Panc1 (cell line): ENCODE measurements at regions not wholly inside any gene's neighbourhood (a gene's known extent, or its start where the extent isn't known, plus 50 kb on each side); places are given as distances from the start of the nearest gene placed in this dataset.
"Not testable (repeated sequence)": the region's sequence is repeated elsewhere in the genome, so short reads cannot be mapped to it uniquely, and the experiment has no call there.

Experiments
- ATAC-seq: fragments of 200-7000 bp; cut with Tn5 transposase; 2 replicates; pipeline ENCODE4 v1.9.1; 2020; ENCODE audit warnings: mild to moderate bottlenecking, moderate library complexity
- BruUV-seq: library from RNA; stranded (reverse); fragments of 400-500 nt; replicated peaks from 2 replicates; lab custom pipeline; 2021; lab: Mats Ljungman, UMichigan
- CTCF ChIA-PET: fragments of 300-600 bp; sonication (Branson Sonifier 250); formaldehyde crosslinking; loops from one replicate; lab custom pipeline; 2022; ENCODE audit warnings: antibody characterized with exemption; lab: Charles Lee
- POLR2A ChIA-PET: fragments of 300-600 bp; sonication (Branson Sonifier 250); formaldehyde crosslinking; loops from one replicate; lab custom pipeline; 2022; ENCODE audit warnings: antibody characterized with exemption; lab: Charles Lee
- DNase-seq: peaks from one replicate; pipeline ENCODE4 v3.0.0-alpha.2; 2010; ENCODE audit warnings: low read depth, low spot score
- H3K27ac ChIP-seq: 2 replicates; pipeline ENCODE4 v1.5.1; 2011; ENCODE audit warnings: mild to moderate bottlenecking, low read length, inconsistent platforms
- H3K27me3 ChIP-seq: fragments of 200-500 bp; sonication (Bioruptor generic); 2 replicates; pipeline ENCODE4 v1.6.0; 2014; ENCODE audit warnings: low read length, inconsistent platforms; ENCODE audit not compliant: control insufficient read depth, insufficient read depth
- H3K36me3 ChIP-seq: fragments of 200-500 bp; sonication (Bioruptor generic); 2 replicates; pipeline ENCODE4 v1.5.1; 2014; ENCODE audit warnings: inconsistent platforms, mild to moderate bottlenecking, low read length, moderate library complexity; ENCODE audit not compliant: control insufficient read depth, insufficient read depth
- H3K4me1 ChIP-seq: 2 replicates; pipeline ENCODE4 v1.5.1; 2011; ENCODE audit warnings: inconsistent platforms, mild to moderate bottlenecking, low read length, moderate library complexity; ENCODE audit not compliant: control insufficient read depth, insufficient read depth
- H3K4me3 ChIP-seq, 2 experiments: 2 replicates each; pipeline ENCODE4 v1.5.1; 2011 to 2012; ENCODE audit warnings: low read depth in 2 of 2, low read length in 2 of 2, mild to moderate bottlenecking in 2 of 2, inconsistent platforms in 1 of 2, moderate library complexity in 1 of 2
- H3K9me3 ChIP-seq: fragments of 200-500 bp; sonication (Bioruptor generic); 2 replicates; pipeline ENCODE4 v1.5.1; 2014; ENCODE audit warnings: low read depth, mild to moderate bottlenecking, inconsistent platforms, low read length, moderate library complexity; ENCODE audit not compliant: control insufficient read depth, insufficient read depth
- CTCF ChIP-seq: fragments of 450-650 bp; IDR thresholded peaks from 2 replicates; pipeline ENCODE4 v1.5.1; 2017; ENCODE audit warnings: mild to moderate bottlenecking
- POLR2AphosphoS5 ChIP-seq: IDR thresholded peaks from 2 replicates; pipeline ENCODE4 v1.6.1; 2012; ENCODE audit warnings: mild to moderate bottlenecking, low read depth, low read length, moderate library complexity
- REST ChIP-seq, 2 experiments: IDR thresholded peaks; 2 replicates each; pipeline ENCODE4 v1.6.1; 2011 to 2012; ENCODE audit warnings: low read depth in 2 of 2, control low read depth in 1 of 2, low read length in 1 of 2, mild to moderate bottlenecking in 1 of 2, moderate library complexity in 1 of 2; ENCODE audit not compliant: insufficient read depth in 1 of 2
- SIN3A ChIP-seq: IDR thresholded peaks from 2 replicates; pipeline ENCODE4 v1.6.1; 2012; ENCODE audit warnings: low read depth, mild to moderate bottlenecking, low read length, moderate library complexity, borderline replicate concordance; ENCODE audit not compliant: insufficient read depth
- TCF7L2 ChIP-seq: IDR thresholded peaks from 2 replicates; pipeline ENCODE4 v1.6.1; 2011; ENCODE audit warnings: mild to moderate bottlenecking, low read depth, low read length, inconsistent platforms
- in situ Hi-C: cut with HindIII; loops from 2 replicates; pipeline ENCODE4 v1.10.0; 2016; ENCODE audit warnings: low sequenced_read_pairs, low pct_unique_long_range_greater_than_20kb
- intact Hi-C: fragments of 100-400 bp; cut with micrococcal nuclease; formaldehyde crosslinking; loops from one replicate; pipeline ENCODE4 v1.10.0; 2022; ENCODE audit not compliant: unreplicated experiment

- Histone ChIP-seq H3K9me3 (no peaks in the 10 kb centered on the region), H3K27ac (no peak overlapping the region), H3K4me3 (no peak overlapping the region), H3K4me1 (no peaks in the 10 kb centered on the region), H3K36me3 (no peaks in the 10 kb centered on the region), H3K27me3 (peaks cover 2% of the 10 kb centered on the region; the same call in 1 of the 2 replicates)
- no peak for TF ChIP-seq CTCF
- TF ChIP-seq SIN3A: no peak
- no peak for TF ChIP-seq REST (IDR thresholded peaks at IDR 0.05; ENCODE audit: insufficient read depth in 1 of 2, low read depth in 2 of 2, low read length in 1 of 2)
- TF ChIP-seq TCF7L2: no peak
- TF ChIP-seq POLR2AphosphoS5: no peak
- POLR2A ChIA-PET: no interaction called here
- ATAC-seq (no peak), DNase-seq (no peak)
- in situ Hi-C loops: no loop called here
- CTCF ChIA-PET: interaction anchor here (1.2 kb wide), 1 partner anchor 224 kb away, joined by 3 read pairs; no protein-coding TSS in a partner anchor
- intact Hi-C loops: no loop called here
- BruUV-seq: no TSS peak
Measured at GRCh38 chr2:239797316-239797715, 227.8 kb downstream of the NDUFA10 start.

GRCh38 chr2:239795761-239796160 lies 229.4 kb downstream of the NDUFA10 start:
- in situ Hi-C loops, H3K9me3 ChIP-seq, intact Hi-C loops, CTCF ChIA-PET, POLR2A ChIA-PET, DNase-seq, H3K27ac ChIP-seq, H3K27me3 ChIP-seq, H3K36me3 ChIP-seq, H3K4me1 ChIP-seq, BruUV-seq, H3K4me3 ChIP-seq, ATAC-seq: not testable (repeated sequence)

GRCh38 chr2:239793836-239794235 lies 231.3 kb downstream of the NDUFA10 start:
- intact Hi-C loops: no loop called here
- Histone ChIP-seq H3K9me3 (no peaks in the 10 kb centered on the region), H3K4me3 (no peak overlapping the region), H3K4me1 (no peaks in the 10 kb centered on the region), H3K36me3 (no peaks in the 10 kb centered on the region), H3K27me3 (peaks cover 2% of the 10 kb centered on the region; the same call in 1 of the 2 replicates), H3K27ac (no peak overlapping the region)
- CTCF ChIA-PET: no interaction called here
- DNase-seq (no peak), ATAC-seq (no peak)
- POLR2A ChIA-PET: no interaction called here
- in situ Hi-C loops: no loop called here
- no TSS peak for BruUV-seq
- TF ChIP-seq TCF7L2 (no peak), POLR2AphosphoS5 (no peak), REST (IDR thresholded peaks at IDR 0.05; ENCODE audit: insufficient read depth in 1 of 2, low read depth in 2 of 2, low read length in 1 of 2) (no peak), CTCF (no peak), SIN3A (no peak)
